OCI-LY1 (cell line): ENCODE measurements at regions not wholly inside any gene's neighbourhood (a gene's known extent, or its start where the extent isn't known, plus 50 kb on each side); places are given as distances from the start of the nearest gene placed in this dataset.

Source experiments
- H2AFZ ChIP-seq: fragments of 200-600 bp; sonication (generic), shearing (Covaris generic); 2 replicates; pipeline ENCODE4 v1.6.0; 2014; ENCODE audit warnings: antibody characterized with exemption, mild to moderate bottlenecking, low read length
- H3F3A ChIP-seq: fragments of 200-600 bp; sonication (generic), shearing (Covaris generic); 2 replicates; pipeline ENCODE4 v1.6.0; 2014; ENCODE audit warnings: mild to moderate bottlenecking, antibody characterized with exemption, low read length, moderate library complexity; ENCODE audit not compliant: insufficient read depth
- H3K27ac ChIP-seq: fragments of 200-600 bp; sonication (generic); 2 replicates; pipeline ENCODE4 v1.5.1; 2014; ENCODE audit warnings: low read length, mixed run types, mild to moderate bottlenecking, low read depth; ENCODE audit not compliant: poor library complexity, severe bottlenecking
- H3K27me3 ChIP-seq: fragments of 200-600 bp; sonication (generic); 2 replicates; pipeline ENCODE4 v1.6.0; 2014; ENCODE audit warnings: antibody characterized with exemption, mild to moderate bottlenecking, low read length, moderate library complexity; ENCODE audit not compliant: insufficient read depth
- H3K36me3 ChIP-seq: fragments of 200-600 bp; sonication (generic); 2 replicates; pipeline ENCODE4 v1.6.1; 2014; ENCODE audit warnings: mild to moderate bottlenecking, antibody characterized with exemption, low read length, moderate library complexity, mixed read lengths; ENCODE audit not compliant: insufficient read depth
- H3K4me1 ChIP-seq: fragments of 200-600 bp; sonication (generic); 2 replicates; pipeline ENCODE4 v1.5.1; 2014; ENCODE audit warnings: mild to moderate bottlenecking, low read length, moderate library complexity; ENCODE audit not compliant: insufficient read depth, severe bottlenecking
- H3K4me2 ChIP-seq: fragments of 200-600 bp; sonication (generic), shearing (Covaris generic); 2 replicates; pipeline ENCODE4 v1.6.1; 2014; ENCODE audit warnings: low read length
- H3K4me3 ChIP-seq: fragments of 200-600 bp; sonication (generic); 2 replicates; pipeline ENCODE4 v1.5.1; 2014; ENCODE audit warnings: low read length, low read depth, mild to moderate bottlenecking, mixed read lengths; ENCODE audit not compliant: poor library complexity, severe bottlenecking
- H3K79me2 ChIP-seq: fragments of 200-600 bp; shearing (Covaris generic); 2 replicates; pipeline ENCODE4 v1.6.1; 2016; ENCODE audit warnings: mixed run types, low read length, mixed read lengths; ENCODE audit not compliant: insufficient read depth
- H3K9ac ChIP-seq: fragments of 200-600 bp; sonication (generic), shearing (Covaris generic); 2 replicates; pipeline ENCODE4 v1.6.1; 2014; ENCODE audit warnings: mild to moderate bottlenecking, low read length, mixed read lengths
- H3K9me2 ChIP-seq: fragments of 200-600 bp; sonication (generic), shearing (Covaris generic); 2 replicates; pipeline ENCODE4 v1.6.1; 2014; ENCODE audit warnings: low read depth, mild to moderate bottlenecking, low read length, mixed read lengths
- H3K9me3 ChIP-seq: fragments of 200-600 bp; shearing (Covaris generic); 2 replicates; pipeline ENCODE4 v1.6.1; 2014; ENCODE audit warnings: low read length, mixed read lengths
- H4K20me1 ChIP-seq: fragments of 200-600 bp; sonication (generic), shearing (Covaris generic); 2 replicates; pipeline ENCODE4 v1.6.0; 2016; ENCODE audit warnings: mild to moderate bottlenecking, low read length; ENCODE audit not compliant: insufficient read depth
- CTCF ChIP-seq: fragments of 200-600 bp; sonication (generic), shearing (Covaris generic); IDR thresholded peaks from 2 replicates; pipeline ENCODE4 v1.5.1; 2017; ENCODE audit warnings: mild to moderate bottlenecking, antibody characterized with exemption, low read length, moderate library complexity, mixed read lengths
- EZH2 ChIP-seq: fragments of 200-600 bp; sonication (generic), shearing (Covaris generic); IDR thresholded peaks from 2 replicates; pipeline ENCODE4 v1.8.0; 2017; ENCODE audit warnings: borderline replicate concordance, mixed run types, mild to moderate bottlenecking, antibody characterized with exemption, low read length, moderate library complexity, mixed read lengths

GRCh38 chr2:6393819-6394218 is 471.9 kb downstream of the CMPK2 start:
- Histone ChIP-seq H3K9me3 (peaks cover 10% of the 10 kb centered on the region; the same call in 1 of the 2 replicates), H3K4me2 (no peak overlapping the region), H3K27ac (no peak overlapping the region), H3K36me3 (no peaks in the 10 kb centered on the region; the same call in 1 of the 2 replicates), H2AFZ (peak overlapping the region; percentile 79; the same call in 1 of the 2 replicates), H3K9me2 (no peaks in the 10 kb centered on the region), H3K4me1 (peaks cover 5% of the 10 kb centered on the region), H3K79me2 (no peaks in the 10 kb centered on the region), H3K27me3 (no peaks in the 10 kb centered on the region), H4K20me1 (no peaks in the 10 kb centered on the region), H3F3A (no peaks in the 10 kb centered on the region; the same call in 1 of the 2 replicates), H3K4me3 (no peak overlapping the region), H3K9ac (no peak overlapping the region)
- TF ChIP-seq EZH2 (no peak), CTCF (no peak)

GRCh38 chr2:6394276-6394675 is 471.4 kb downstream of the CMPK2 start:
- no peak overlapping the region for H3K4me3 ChIP-seq
- no peak for TF ChIP-seq EZH2
- no peak for TF ChIP-seq CTCF
- no peaks in the 10 kb centered on the region for H3K9me2 ChIP-seq
- no peaks in the 10 kb centered on the region for H3K79me2 ChIP-seq
- H3K27ac ChIP-seq, result no peak overlapping the region
- H3F3A ChIP-seq, result no peaks in the 10 kb centered on the region; the same call in 1 of the 2 replicates
- H3K36me3 ChIP-seq, result no peaks in the 10 kb centered on the region; the same call in 1 of the 2 replicates
- H2AFZ ChIP-seq, result peak overlapping the region; percentile 79; the same call in 1 of the 2 replicates
- H3K9me3 ChIP-seq, result peaks cover 10% of the 10 kb centered on the region
- H3K4me1 ChIP-seq, result peaks cover 5% of the 10 kb centered on the region
- no peak overlapping the region for H3K4me2 ChIP-seq
- H3K27me3 ChIP-seq, result no peaks in the 10 kb centered on the region
- no peak overlapping the region for H3K9ac ChIP-seq
- H4K20me1 ChIP-seq, result no peaks in the 10 kb centered on the region

- peak overlapping the region; percentile 83; the same call in 1 of the 2 replicates for H2AFZ ChIP-seq
- H3K27me3 ChIP-seq, result no peaks in the 10 kb centered on the region
- no peak overlapping the region for H3K9ac ChIP-seq
- TF ChIP-seq CTCF, result no peak
- no peak for TF ChIP-seq EZH2
- H3K36me3 ChIP-seq, result no peaks in the 10 kb centered on the region; the same call in 1 of the 2 replicates
- no peaks in the 10 kb centered on the region; the same call in 1 of the 2 replicates for H3F3A ChIP-seq
- H3K4me2 ChIP-seq, result no peak overlapping the region
- H3K79me2 ChIP-seq, result no peaks in the 10 kb centered on the region
- no peaks in the 10 kb centered on the region for H4K20me1 ChIP-seq
- no peak overlapping the region for H3K4me3 ChIP-seq
- H3K9me3 ChIP-seq, result peaks cover 10% of the 10 kb centered on the region
- no peaks in the 10 kb centered on the region for H3K4me1 ChIP-seq
- H3K27ac ChIP-seq, result no peak overlapping the region
- H3K9me2 ChIP-seq, result no peaks in the 10 kb centered on the region
These were observed 467.3 kb downstream of the CMPK2 start for GRCh38 chr2:6398421-6398820.
